ENCODE measurements at regions not wholly inside any gene's neighbourhood (a gene's known extent, or its start where the extent isn't known, plus 50 kb on each side); places are given as distances from the start of the nearest gene placed in this dataset.

DNA sequence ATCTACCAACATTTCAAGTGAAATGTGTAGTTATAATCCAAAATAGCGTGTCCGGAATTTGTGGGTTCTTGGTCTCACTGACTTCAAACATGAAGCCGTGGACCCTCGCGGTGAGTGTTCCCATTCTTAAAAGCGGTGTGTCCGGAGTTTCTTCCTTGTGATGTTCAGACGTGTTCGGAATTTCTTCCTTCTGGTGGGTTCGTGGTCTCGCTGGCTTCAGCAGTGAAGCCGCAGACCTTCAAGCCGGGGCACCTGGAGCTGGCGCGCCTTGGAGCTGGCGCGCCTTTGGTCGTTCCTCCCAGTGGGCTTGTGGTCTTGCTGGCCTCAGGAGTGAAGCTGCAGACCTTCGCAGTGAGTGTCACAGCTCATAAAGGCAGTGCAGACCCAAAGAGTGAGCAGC is 291.5 kb upstream of the EYS start:
- H3K9me3 ChIP-seq: no peaks in the 10 kb centered on the region
- no peaks in the 10 kb centered on the region for H3K27me3 ChIP-seq
- no peak for DNase-seq (ENCODE audit: low spot score)
- H3K4me1 ChIP-seq: no peaks in the 10 kb centered on the region
- H3K27ac ChIP-seq: no peak overlapping the region
- TF ChIP-seq, protein P1, sequence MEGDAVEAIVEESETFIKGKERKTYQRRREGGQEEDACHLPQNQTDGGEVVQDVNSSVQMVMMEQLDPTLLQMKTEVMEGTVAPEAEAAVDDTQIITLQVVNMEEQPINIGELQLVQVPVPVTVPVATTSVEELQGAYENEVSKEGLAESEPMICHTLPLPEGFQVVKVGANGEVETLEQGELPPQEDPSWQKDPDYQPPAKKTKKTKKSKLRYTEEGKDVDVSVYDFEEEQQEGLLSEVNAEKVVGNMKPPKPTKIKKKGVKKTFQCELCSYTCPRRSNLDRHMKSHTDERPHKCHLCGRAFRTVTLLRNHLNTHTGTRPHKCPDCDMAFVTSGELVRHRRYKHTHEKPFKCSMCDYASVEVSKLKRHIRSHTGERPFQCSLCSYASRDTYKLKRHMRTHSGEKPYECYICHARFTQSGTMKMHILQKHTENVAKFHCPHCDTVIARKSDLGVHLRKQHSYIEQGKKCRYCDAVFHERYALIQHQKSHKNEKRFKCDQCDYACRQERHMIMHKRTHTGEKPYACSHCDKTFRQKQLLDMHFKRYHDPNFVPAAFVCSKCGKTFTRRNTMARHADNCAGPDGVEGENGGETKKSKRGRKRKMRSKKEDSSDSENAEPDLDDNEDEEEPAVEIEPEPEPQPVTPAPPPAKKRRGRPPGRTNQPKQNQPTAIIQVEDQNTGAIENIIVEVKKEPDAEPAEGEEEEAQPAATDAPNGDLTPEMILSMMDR (IDR thresholded peaks at IDR 0.05): no peak
- no peaks in the 10 kb centered on the region for H3K36me3 ChIP-seq
- H3K4me3 ChIP-seq: no peak overlapping the region

DNA sequence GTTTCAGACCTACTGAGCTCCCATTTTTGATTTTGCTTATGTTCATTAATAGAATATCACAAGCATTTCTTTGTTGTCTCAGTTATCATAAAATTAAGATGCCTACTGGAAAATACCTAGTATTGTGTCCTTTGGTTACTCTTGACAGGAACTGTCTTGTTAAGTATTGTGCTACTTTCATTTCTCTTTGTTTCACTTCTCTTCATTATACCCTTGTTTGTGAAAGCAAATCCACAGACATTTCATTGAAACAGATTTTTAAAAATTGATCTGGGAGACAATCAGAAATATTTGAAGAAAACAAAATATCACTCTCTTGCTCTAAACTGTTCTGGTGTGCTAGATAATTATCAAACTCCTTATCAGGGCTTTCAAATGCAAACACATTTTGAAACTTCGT is 290.5 kb upstream of the EYS start:
- no peak overlapping the region for H3K4me3 ChIP-seq
- H3K27ac ChIP-seq: no peak overlapping the region
- H3K4me1 ChIP-seq: no peaks in the 10 kb centered on the region
- TF ChIP-seq, protein P1 (IDR thresholded peaks at IDR 0.05): no peak
- DNase-seq (ENCODE audit: low spot score): no peak
- H3K36me3 ChIP-seq: no peaks in the 10 kb centered on the region
- no peaks in the 10 kb centered on the region for H3K27me3 ChIP-seq
- no peaks in the 10 kb centered on the region for H3K9me3 ChIP-seq

DNA sequence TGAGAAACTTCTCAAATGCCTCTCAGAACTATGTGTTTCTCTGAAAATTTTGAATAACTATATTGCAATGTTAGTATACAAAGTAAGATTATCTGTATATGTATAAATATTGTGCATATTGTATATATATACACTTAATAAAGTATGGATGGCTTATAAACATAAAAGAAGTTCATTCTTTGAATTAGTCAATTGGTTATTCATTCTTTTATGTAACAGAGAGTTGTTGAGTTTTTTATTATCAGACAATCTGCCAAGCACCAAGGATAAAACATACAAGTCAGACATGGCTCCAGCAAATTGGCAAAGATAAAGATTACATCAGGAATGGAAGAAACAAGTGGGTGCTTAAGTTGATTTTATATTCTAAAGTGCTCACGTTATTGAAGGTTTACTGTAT is 289.1 kb upstream of the EYS start:
- Histone ChIP-seq H3K27me3 (no peaks in the 10 kb centered on the region), H3K36me3 (no peaks in the 10 kb centered on the region), H3K4me3 (no peak overlapping the region), H3K4me1 (no peaks in the 10 kb centered on the region), H3K27ac (no peak overlapping the region), H3K9me3 (no peaks in the 10 kb centered on the region)
- DNase-seq (ENCODE audit: low spot score): no peak
- TF ChIP-seq, protein P1 (IDR thresholded peaks at IDR 0.05): no peak

DNA sequence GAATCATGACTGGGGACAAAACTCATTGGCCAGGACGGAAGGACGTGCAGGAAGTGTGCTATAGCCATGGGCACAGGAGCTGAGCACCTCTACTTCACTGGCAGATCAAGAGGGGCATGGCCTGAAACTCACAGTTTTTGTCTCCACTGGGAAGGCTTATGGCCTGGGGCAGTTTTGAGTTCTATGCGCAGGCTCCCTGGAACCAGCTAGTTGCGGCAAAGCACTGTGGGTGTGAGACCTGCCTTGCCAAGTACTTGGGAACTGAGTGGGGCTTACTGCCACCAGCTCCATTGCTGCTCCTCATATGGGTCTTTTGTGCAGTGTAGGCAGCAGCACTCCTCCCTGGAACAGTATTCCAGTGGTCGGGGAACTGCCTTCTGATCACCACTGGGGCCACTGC is 282.6 kb upstream of the EYS start:
- Histone ChIP-seq H3K27ac (no peak overlapping the region), H3K36me3 (no peaks in the 10 kb centered on the region), H3K4me1 (no peaks in the 10 kb centered on the region), H3K4me3 (no peak overlapping the region), H3K9me3 (no peaks in the 10 kb centered on the region), H3K27me3 (no peaks in the 10 kb centered on the region)
- DNase-seq (ENCODE audit: low spot score): no peak
- TF ChIP-seq, protein P1 (IDR thresholded peaks at IDR 0.05): no peak

DNA sequence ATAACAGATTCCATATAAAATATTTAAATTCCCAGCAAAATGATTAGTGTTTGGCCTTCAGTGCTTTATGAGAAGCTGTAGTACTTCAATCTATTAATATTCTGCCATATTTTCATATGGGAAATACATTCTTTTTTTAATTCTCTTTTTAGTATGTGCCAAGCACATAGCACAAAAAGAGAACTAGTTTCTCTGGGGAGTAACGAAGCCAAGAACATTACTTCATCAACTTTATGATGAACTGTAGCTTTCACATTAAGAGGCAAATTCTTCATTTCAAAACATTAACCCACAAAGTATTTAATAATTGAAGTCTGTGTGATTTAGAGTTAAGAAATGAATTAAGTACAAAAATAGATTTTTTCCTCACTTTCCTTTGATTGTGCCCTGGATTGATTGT is 281.0 kb upstream of the EYS start:
- Histone ChIP-seq H3K36me3 (no peaks in the 10 kb centered on the region), H3K4me3 (no peak overlapping the region), H3K27me3 (no peaks in the 10 kb centered on the region), H3K9me3 (no peaks in the 10 kb centered on the region), H3K4me1 (no peaks in the 10 kb centered on the region), H3K27ac (no peak overlapping the region)
- no peak for DNase-seq (ENCODE audit: low spot score)
- TF ChIP-seq, protein P1 (IDR thresholded peaks at IDR 0.05): no peak

DNA sequence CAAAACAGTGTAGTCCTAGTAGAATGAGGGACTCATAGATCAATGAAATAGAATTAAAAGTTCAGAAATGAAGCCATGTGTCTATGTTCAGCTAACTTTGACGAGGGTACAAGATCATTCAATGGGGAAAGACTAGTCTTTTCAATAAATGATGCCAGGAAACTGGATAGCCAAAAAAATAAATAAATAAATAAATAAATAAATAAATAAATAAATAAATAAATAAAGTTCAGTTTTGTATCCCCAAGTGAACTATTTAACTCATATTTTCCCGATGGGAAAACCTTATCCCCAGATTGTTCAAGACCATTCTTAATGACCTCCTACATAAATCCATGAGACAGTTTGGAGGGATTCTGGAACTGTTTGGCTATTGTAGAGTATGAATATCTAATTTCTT is 277.1 kb upstream of the EYS start:
- Histone ChIP-seq H3K36me3 (no peaks in the 10 kb centered on the region), H3K4me3 (no peak overlapping the region), H3K27ac (no peak overlapping the region), H3K27me3 (no peaks in the 10 kb centered on the region), H3K9me3 (no peaks in the 10 kb centered on the region), H3K4me1 (no peaks in the 10 kb centered on the region)
- no peak for DNase-seq (ENCODE audit: low spot score)
- TF ChIP-seq, protein P1 (IDR thresholded peaks at IDR 0.05): no peak

Data from right atrium auricular region (tissue), 2 donors.